PFSK-1 (cell line): ENCODE measurements at regions not wholly inside any gene's neighbourhood (a gene's known extent, or its start where the extent isn't known, plus 50 kb on each side); places are given as distances from the start of the nearest gene placed in this dataset.

Source experiments
- POLR2AphosphoS5 ChIP-seq: IDR thresholded peaks from 2 replicates; pipeline ENCODE4 v1.6.1; 2012; ENCODE audit warnings: low read depth, mild to moderate bottlenecking, control low read depth, low read length, moderate library complexity
- SIN3A ChIP-seq: IDR thresholded peaks from 2 replicates; pipeline ENCODE4 v1.6.1; 2012; ENCODE audit warnings: mild to moderate bottlenecking, low read length, moderate library complexity, borderline replicate concordance; ENCODE audit not compliant: insufficient read depth
- TF ChIP-seq, protein P1 (sequence below), 2 experiments: IDR thresholded peaks; 2 replicates each; pipeline versions ENCODE4 v1.6.1 to v1.8.0; 2011 to 2012; ENCODE audit warnings: low read depth in 2 of 2, low read length in 2 of 2, control low read depth in 1 of 2, inconsistent platforms in 1 of 2, mild to moderate bottlenecking in 1 of 2, moderate library complexity in 1 of 2; ENCODE audit not compliant: insufficient read depth in 1 of 2

DNA sequence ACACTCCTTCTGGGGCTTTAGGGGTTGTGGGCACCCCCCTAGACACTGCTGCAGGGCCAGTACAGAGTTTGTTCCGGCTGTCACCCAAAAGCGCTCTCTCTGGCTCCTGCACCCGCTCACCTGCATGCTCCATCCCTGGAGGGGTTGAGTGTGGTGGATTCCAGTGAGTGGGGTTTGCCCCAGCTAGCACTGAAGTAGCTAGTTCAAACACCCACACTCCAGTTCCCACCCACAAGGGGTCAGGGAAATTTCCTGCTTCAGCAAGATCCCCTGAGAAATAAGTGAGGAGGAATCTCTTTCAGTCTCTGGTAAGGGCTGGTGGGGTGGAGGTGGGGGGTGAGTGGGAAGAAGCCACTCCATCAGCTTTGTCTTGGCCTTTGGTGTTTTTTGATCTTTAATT, 73.6 kb downstream of the TMEM17 start:
- TF ChIP-seq, protein P1, sequence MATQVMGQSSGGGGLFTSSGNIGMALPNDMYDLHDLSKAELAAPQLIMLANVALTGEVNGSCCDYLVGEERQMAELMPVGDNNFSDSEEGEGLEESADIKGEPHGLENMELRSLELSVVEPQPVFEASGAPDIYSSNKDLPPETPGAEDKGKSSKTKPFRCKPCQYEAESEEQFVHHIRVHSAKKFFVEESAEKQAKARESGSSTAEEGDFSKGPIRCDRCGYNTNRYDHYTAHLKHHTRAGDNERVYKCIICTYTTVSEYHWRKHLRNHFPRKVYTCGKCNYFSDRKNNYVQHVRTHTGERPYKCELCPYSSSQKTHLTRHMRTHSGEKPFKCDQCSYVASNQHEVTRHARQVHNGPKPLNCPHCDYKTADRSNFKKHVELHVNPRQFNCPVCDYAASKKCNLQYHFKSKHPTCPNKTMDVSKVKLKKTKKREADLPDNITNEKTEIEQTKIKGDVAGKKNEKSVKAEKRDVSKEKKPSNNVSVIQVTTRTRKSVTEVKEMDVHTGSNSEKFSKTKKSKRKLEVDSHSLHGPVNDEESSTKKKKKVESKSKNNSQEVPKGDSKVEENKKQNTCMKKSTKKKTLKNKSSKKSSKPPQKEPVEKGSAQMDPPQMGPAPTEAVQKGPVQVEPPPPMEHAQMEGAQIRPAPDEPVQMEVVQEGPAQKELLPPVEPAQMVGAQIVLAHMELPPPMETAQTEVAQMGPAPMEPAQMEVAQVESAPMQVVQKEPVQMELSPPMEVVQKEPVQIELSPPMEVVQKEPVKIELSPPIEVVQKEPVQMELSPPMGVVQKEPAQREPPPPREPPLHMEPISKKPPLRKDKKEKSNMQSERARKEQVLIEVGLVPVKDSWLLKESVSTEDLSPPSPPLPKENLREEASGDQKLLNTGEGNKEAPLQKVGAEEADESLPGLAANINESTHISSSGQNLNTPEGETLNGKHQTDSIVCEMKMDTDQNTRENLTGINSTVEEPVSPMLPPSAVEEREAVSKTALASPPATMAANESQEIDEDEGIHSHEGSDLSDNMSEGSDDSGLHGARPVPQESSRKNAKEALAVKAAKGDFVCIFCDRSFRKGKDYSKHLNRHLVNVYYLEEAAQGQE (IDR thresholded peaks at IDR 0.05; ENCODE audit: insufficient read depth in 1 of 2, low read depth in 2 of 2, low read length in 2 of 2): no peak
- no peak for TF ChIP-seq SIN3A
- no peak for TF ChIP-seq POLR2AphosphoS5
